ENCODE measurements at regions not wholly inside any gene's neighbourhood (a gene's known extent, or its start where the extent isn't known, plus 50 kb on each side); places are given as distances from the start of the nearest gene placed in this dataset.

GRCh38 chr4:58983887-58984286, 1873.7 kb upstream of the IGFBP7 start:
- TF ChIP-seq CTCF (IDR thresholded peaks at IDR 0.05) (no peak), POLR2A (IDR thresholded peaks at IDR 0.05) (no peak)

All from testis (tissue), 2 donors.